ENCODE measurements at regions not wholly inside any gene's neighbourhood (a gene's known extent, or its start where the extent isn't known, plus 50 kb on each side); places are given as distances from the start of the nearest gene placed in this dataset.

- DNase-seq: no peak
Observed at GRCh38 chr1:14511796-14512585, 86.5 kb upstream of the KAZN start.

- DNase-seq: no peak
Observed at GRCh38 chr1:14513111-14513510, 85.4 kb upstream of the KAZN start.

GRCh38 chr1:14514739-14515138 is 83.7 kb upstream of the KAZN start:
- no peak for DNase-seq

DNA sequence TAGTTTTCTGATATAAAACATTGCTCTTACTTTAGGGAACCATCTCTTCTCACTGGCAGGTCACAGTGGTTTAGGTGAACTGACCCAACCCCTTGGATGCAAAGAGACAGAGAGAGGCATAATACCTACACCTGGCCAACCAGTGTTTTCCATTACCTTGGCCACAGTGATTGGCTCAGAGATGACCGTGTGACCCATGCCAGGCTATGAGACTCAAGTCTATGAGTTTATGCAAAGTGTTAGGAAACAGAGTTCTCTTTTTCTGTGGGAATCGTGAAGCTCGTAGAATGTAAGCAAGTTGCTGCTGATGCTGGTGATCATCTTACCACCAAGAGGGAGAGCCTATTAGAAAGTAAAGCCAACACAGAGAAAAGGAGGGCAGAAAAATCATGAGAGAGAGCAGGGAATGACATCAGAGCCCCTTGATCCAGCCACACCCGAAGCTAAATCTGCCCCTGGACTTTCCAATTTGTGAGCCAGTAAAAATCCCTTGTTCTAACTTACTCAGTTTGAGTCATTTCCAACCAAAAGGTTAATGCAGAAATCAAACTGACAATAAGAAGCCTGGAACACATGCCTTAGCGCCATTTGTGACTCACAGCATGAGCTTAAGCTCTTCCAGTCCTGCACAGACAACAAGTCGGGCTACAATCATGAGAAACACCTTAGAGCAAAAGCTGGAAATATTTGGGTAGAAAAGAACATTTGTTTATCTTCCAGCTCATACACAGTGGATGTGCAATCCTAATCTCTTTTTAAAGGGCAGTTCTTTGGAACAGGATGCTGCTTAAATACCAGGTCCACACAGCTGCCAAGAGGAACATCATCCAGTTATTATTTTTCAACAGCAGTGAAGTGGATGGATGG is 81.3 kb upstream of the KAZN start:
- no peak for DNase-seq

GRCh38 chr1:14517841-14518180 is 80.7 kb upstream of the KAZN start:
- DNase-seq: no peak

DNA sequence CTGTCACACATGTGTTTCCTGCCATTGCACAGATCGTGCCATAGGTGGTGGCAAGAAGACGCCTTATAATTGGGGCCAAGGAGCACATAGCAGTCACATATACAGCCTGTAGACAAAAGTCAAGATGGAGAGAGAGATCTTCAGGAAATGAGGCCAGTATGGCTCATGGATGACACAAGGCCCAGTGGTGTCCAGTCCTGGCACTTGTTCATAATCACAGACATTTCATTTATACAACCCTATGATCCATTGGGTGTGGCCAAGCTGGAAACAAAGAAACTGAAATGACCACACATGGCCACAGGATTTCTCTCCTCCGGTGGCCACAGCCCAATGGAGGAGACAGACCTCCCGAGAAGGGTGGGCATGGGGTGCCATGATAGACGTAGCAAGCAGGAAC is 78.5 kb upstream of the KAZN start:
- DNase-seq: no peak

DNA sequence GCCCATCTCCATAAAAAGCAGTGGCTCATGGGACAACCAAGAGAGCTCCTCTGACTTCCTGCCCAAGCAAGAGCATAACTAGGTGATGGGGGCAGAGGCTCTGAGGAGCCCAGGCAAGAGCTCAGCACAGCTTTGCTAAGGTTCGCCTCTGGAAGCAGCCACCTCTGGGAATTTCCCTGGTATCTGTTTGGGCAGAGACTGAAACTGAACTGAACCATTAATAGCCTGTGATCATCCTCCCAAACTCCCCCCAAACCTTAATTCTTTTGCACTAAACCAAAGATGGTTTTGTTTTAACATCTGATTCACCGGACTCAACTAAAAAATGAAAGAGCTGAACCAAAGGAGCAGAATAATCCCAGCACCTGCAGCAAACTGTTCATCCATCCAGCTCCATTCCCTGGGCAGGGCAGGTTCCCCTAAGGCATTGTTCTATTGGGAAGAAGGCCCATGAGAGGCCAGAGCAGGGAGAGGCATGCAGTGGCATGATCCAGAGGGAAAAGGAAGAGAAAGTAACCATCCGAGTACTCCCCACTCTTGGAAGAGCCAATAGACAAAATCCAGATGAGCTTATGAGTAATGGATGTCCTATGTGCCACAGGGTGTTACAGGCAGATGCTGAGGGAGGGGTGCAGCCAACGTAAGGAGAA is 77.8 kb upstream of the KAZN start:
- DNase-seq: no peak

GRCh38 chr1:14521622-14522021 is 76.9 kb upstream of the KAZN start:
- no peak for DNase-seq

DNA sequence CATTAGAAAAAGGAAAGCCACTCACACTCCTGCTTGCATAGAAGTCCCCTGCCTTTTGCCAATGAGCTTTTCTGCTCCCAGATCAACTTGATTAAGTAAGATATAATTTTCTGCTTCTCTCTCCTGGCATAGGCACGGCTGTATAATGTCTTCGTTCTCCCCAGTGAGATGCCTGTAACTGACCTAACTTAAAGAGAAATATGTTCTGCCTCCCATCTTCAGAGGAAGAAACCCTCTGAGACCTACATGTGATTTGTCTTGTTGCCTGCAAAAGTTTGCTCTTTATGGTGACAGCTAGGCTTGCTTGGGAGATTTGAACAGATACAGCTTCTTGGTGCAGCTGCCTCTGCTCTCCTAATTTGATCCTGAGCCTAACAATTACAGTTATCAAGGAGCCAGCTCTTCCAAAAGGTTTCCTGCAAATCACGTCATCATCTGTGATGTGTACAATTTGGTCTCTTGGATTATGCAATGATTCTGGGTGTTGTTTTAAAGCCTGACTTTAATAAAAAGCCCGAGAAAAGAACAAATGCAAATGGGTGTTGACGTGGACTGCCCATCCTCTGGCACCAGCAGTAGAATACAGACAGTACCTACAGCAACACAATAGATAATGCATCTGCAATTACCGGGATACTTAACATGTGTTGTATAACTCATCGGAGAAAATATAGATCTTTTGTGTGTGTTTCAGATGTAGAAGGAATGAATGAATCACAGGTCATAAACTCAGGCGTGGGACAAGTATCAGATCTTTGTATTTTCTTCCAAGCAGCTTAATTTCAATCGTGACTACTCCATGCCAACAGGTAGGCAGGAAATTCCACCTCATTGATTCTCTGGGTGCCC is 76.2 kb upstream of the KAZN start:
- no peak for DNase-seq

- DNase-seq: no peak
Observed at GRCh38 chr1:14522926-14523241, 75.6 kb upstream of the KAZN start.

DNA sequence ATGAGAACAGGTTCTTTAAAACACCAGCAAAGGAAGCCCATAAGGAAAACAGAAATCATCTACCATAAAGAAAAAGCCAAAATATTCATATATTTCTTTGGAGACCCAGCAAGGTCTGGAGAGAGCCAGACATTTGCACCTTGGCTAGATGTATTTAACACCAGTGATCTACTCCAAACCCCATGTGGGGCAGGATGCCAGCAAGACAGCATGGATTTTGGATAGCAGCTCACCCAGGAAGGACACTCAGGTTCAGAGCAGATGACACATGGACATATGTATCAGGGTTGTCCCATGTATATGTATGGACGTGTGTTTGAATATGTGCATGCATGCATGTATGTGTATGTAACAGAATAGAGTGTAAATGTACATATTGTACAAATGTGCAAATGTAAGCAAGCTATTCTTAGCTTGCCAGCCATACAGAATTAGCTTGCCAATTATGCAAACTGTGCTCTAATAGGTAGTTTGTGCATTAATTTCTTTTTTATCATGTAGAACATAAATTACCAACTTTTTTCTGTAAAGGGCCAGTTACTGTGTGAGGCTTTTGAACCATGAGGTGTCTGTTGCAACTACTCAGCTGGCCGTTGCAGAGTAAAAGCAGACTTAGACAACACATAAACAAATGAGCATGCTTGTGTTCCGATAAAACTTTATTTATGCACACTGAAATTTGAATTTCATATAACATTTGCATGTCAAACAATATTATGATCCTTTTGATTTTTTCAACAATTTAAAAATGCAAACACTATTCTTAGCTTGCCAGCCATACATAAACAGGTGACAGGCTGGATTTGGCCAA is 73.5 kb upstream of the KAZN start:
- DNase-seq: no peak

GRCh38 chr1:14529475-14529874 is 69.0 kb upstream of the KAZN start:
- no peak for DNase-seq

GRCh38 chr1:14531519-14531918 is 67.0 kb upstream of the KAZN start:
- no peak for DNase-seq

- no peak for DNase-seq
Observed at GRCh38 chr1:14535619-14536355, 62.7 kb upstream of the KAZN start.

DNA sequence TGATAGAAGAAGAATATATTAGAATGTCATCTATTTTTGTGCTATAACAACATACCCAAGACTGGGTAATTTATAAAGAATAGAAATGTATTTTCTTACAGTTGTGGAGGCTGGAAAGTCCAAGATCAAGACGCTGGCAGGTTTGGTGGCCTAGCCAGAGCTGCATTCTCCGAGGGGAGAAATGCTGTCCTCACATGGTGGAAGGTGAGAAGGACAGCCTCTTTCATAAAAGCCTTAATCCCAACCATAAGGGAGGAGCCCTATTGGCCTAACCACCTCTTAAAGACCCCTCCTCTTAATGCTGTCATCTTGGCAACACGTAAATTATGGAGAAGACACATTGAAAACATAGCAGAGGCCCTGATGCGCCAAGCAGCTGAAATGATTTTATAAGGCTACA is 60.1 kb upstream of the KAZN start:
- DNase-seq: no peak

- DNase-seq: no peak
Observed at GRCh38 chr1:14539309-14539708, 59.2 kb upstream of the KAZN start.

- DNase-seq: no peak
Observed at GRCh38 chr1:14539953-14540563, 58.4 kb upstream of the KAZN start.

GRCh38 chr1:14541348-14541747 is 57.1 kb upstream of the KAZN start:
- DNase-seq: no peak

GRCh38 chr1:14543191-14543840 is 55.2 kb upstream of the KAZN start:
- DNase-seq: no peak

DNA sequence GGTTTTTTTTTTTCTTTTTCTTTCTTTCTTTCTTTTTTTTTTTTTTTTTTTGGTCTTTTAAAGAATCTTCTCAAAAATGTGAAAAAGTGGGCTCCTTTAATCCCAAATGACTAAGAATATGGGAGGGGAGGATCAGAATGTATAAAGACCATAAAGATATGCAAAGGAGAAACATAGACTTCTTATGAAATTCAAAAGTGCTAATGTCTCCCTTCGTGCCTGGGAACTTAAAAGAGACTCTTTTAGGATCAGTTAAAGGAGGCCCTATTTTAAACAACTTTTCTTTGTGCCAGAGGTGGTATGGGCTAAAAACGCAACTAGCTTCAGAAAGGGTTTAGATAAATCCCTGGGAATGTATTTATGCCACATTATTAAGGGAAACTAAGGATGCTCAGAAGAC is 54.2 kb upstream of the KAZN start:
- no peak for DNase-seq
